ENCODE measurements at regions not wholly inside any gene's neighbourhood (a gene's known extent, or its start where the extent isn't known, plus 50 kb on each side); places are given as distances from the start of the nearest gene placed in this dataset.

DNA sequence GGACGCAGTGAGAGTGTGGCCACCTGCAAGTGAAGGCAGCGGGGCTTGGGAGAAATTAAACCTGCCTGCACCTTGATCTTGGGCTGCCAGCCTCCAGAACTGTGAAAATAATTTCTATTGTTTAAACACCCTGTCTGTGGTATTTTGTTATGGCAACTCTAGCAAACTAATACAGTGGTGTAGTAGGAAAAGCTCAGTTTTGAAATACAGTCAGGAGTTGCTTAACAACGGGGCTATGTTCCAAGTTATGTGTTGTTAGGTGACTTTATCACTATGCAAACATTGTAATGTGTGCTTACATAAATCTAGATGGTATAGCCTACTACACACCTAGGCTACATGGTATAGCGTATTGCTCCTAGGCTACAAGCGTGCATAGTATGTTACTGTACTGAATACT is 93.4 kb upstream of the FN1 start:
- no peak for TF ChIP-seq EP300 (IDR thresholded peaks at IDR 0.05)
- TF ChIP-seq, protein P1, sequence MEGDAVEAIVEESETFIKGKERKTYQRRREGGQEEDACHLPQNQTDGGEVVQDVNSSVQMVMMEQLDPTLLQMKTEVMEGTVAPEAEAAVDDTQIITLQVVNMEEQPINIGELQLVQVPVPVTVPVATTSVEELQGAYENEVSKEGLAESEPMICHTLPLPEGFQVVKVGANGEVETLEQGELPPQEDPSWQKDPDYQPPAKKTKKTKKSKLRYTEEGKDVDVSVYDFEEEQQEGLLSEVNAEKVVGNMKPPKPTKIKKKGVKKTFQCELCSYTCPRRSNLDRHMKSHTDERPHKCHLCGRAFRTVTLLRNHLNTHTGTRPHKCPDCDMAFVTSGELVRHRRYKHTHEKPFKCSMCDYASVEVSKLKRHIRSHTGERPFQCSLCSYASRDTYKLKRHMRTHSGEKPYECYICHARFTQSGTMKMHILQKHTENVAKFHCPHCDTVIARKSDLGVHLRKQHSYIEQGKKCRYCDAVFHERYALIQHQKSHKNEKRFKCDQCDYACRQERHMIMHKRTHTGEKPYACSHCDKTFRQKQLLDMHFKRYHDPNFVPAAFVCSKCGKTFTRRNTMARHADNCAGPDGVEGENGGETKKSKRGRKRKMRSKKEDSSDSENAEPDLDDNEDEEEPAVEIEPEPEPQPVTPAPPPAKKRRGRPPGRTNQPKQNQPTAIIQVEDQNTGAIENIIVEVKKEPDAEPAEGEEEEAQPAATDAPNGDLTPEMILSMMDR (IDR thresholded peaks at IDR 0.05) = no peak

Measured in ovary (tissue), 3 donors.